ENCODE measurements at regions not wholly inside any gene's neighbourhood (a gene's known extent, or its start where the extent isn't known, plus 50 kb on each side); places are given as distances from the start of the nearest gene placed in this dataset.
"Not testable (repeated sequence)": the region's sequence is repeated elsewhere in the genome, so short reads cannot be mapped to it uniquely, and the experiment has no call there.

DNA sequence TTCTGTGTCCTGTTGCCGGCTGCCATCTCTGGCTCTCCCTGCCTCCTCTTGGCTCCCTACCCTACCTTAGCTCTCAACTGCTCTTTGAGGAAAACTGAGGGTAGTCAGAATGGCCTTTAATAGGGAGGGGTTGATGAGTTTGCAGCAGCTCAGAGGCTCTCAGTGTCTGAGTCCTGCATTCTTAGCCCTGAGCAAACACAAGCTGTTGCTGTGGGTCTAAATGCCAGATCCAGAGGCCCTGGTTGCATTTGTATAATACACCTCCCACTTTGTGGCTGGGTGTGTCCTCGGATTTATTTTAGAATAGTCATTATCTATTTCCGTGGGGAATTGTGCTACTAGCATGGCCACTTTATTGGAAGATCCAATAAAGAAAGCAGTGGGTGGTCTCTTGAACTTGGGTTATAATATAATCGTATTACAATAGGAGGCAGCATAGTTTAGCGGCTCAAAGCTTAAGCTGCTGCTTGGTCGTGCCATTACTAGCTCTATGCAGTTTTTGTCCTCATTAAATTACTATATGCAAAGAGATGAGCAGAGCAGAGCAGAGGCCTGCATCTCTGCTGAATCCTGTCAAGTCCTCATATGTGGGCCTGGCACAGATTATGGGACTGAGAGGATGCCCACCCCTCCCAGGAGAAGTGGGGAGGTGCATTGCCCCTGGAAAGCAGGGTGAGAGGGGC, 175.5 kb downstream of the BCL2L11 start:
- TF ChIP-seq PPARA (CRISPR knock-in tag; IDR thresholded peaks at IDR 0.05; ENCODE audit: borderline replicate concordance); PATZ1 (CRISPR knock-in tag; IDR thresholded peaks at IDR 0.05; ENCODE audit: borderline replicate concordance); GLIS3 (CRISPR knock-in tag; IDR thresholded peaks at IDR 0.05); OSR1 (CRISPR knock-in tag; IDR thresholded peaks at IDR 0.05); SNAI2 (CRISPR knock-in tag; IDR thresholded peaks at IDR 0.05); ZC3H10 (CRISPR knock-in tag; IDR thresholded peaks at IDR 0.05); ARNTL (CRISPR knock-in tag; IDR thresholded peaks at IDR 0.05; ENCODE audit: borderline replicate concordance, low read depth): not testable (repeated sequence)
- TF ChIP-seq, protein P1, sequence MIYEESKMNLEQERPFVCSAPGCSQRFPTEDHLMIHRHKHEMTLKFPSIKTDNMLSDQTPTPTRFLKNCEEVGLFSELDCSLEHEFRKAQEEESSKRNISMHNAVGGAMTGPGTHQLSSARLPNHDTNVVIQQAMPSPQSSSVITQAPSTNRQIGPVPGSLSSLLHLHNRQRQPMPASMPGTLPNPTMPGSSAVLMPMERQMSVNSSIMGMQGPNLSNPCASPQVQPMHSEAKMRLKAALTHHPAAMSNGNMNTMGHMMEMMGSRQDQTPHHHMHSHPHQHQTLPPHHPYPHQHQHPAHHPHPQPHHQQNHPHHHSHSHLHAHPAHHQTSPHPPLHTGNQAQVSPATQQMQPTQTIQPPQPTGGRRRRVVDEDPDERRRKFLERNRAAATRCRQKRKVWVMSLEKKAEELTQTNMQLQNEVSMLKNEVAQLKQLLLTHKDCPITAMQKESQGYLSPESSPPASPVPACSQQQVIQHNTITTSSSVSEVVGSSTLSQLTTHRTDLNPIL (CRISPR knock-in tag; IDR thresholded peaks at IDR 0.05; ENCODE audit: low read depth), result not testable (repeated sequence)

All from SK-N-SH treated with all-trans-retinoic acid at 6 μM for 48 hours (cell line).